LoVo (cell line): ENCODE measurements at regions not wholly inside any gene's neighbourhood (a gene's known extent, or its start where the extent isn't known, plus 50 kb on each side); places are given as distances from the start of the nearest gene placed in this dataset.

ENCODE experiments used
- DNase-seq: peaks from one replicate; pipeline ENCODE4 v3.0.0-alpha.2; 2016; ENCODE audit warnings: low spot score

DNA sequence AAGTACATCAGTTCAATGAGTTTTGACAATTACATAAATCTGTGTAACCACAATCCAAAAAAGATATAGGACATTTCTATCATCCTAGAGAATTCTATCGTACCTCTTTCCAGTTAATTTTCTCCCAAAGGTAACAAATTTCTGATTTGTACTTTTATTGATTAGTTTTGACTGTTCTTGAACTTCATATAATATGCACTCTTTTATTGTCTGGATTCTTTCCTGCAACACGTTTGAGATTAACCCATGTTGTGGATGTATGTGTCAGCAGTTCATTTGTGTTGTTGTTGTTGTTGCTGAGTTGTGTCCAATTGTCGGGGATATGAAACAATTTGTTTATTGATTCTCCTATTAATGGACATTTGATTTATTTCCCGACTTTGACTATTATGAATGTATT lies 145.9 kb upstream of the WDR11 start:
- DNase-seq = no peak

GRCh38 chr10:120710076-120710475 lies 141.1 kb upstream of the WDR11 start:
- no peak for DNase-seq

- DNase-seq = no peak
Observed at GRCh38 chr10:120711860-120712259, 139.3 kb upstream of the WDR11 start.

GRCh38 chr10:120713573-120714205 lies 137.5 kb upstream of the WDR11 start:
- no peak for DNase-seq

DNA sequence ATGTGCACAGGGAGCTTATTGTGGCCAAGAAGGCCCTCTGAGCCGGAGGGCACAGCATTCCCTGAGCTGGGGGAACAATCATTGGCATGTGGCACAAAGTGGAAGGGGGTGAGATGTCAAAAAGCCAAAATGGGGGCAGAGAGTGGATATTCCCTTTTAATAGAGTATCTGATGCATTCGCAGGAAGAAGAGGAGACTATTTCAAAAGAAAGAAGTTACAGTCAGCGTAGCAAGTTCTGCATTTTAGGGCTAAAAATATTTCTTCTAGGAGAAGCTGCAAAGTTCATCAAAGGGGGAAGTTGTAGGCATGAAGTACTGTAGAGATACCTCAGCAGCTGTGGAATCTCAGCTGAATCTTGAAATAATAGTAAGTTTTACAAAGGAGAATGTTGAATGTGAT lies 136.0 kb upstream of the WDR11 start:
- DNase-seq = no peak

GRCh38 chr10:120719333-120719732 lies 131.8 kb upstream of the WDR11 start:
- no peak for DNase-seq

DNA sequence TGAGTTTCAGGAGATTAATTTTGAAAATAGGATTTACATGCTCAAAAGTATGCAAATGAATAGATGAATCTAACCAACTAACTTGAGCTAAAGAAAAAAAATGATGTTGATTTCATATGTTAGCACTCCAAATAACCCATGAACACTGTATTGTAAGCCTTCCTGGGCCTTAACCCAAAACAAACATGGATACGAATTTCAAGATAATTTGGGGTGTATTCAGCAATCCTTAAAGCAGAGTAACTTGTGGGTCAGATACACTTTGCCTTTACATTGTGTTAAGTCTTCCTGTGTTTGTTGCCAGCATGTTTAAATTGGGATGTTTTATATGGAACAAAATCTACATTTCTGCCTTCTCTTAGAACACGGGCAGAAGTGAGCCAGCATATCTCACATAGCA lies 124.2 kb upstream of the WDR11 start:
- DNase-seq = no peak

DNA sequence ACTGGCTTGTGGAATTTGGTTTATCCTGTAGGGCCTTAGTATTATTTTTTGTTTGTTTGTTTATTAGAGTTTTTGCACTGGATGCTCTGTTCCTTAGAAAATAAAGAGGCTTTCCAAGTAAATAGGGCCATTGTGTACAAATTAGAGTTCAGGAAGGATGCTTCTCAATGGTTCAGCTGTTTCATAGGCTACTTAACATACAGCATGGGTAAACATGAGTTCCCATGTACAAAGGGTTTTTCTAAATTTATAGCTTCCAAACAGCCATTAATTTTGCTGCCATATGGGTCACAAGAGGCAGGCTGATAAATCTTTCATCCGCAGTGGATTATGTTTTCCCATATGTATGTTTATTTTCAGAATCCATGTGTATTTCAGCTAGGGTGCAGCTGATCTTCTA lies 121.6 kb upstream of the WDR11 start:
- no peak for DNase-seq

DNA sequence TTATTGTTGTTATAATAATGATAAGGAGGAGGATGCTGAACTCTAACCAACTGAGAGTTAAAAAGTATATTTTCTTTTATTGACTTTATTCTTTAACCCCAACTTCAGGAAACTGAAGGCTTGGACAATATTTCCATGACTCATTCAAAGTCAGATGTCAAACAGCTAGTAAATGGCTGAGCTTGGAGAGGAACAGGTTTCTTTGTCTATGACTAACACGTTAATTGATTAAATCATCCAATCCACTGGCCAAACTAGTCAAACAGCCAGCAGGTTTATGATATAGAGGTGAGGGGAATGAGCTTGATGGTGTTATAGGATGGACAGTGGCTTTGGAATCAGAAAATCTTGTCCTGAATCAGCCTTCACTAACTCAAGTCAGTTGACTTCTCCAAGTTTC lies 119.1 kb upstream of the WDR11 start:
- peak; percentile 2 for DNase-seq

DNA sequence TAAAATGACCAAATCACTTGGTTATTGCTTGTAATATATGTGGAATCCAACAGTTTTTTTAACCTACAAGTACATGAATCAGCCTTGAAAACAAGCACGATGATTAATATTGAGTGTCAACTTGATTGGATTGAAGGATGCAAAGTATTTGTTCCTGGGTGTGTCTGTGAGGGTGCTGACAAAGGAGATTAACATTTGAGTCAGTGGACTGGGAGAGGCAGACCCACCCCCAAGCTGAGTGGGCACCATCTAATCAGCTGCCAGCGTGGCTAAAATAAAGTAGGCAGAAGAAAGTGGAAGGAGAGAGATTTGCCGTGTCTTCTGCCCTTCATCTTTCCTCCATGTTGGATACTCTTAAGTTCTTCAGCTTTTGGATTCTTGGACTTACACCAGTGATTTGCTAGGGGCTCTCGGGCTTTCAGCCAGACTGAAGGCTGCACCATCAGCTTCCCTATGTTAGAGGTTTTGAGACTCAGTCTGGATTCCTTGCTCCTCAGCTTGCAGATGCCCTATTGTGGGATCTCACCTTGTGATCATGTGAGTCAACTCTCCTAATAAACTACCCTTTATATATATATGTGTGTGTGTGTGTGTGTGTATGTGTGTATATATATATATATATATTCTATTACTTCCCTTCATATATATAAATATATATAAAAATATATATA lies 118.4 kb upstream of the WDR11 start:
- DNase-seq = no peak

GRCh38 chr10:120734483-120735078 lies 116.6 kb upstream of the WDR11 start:
- DNase-seq = no peak

DNA sequence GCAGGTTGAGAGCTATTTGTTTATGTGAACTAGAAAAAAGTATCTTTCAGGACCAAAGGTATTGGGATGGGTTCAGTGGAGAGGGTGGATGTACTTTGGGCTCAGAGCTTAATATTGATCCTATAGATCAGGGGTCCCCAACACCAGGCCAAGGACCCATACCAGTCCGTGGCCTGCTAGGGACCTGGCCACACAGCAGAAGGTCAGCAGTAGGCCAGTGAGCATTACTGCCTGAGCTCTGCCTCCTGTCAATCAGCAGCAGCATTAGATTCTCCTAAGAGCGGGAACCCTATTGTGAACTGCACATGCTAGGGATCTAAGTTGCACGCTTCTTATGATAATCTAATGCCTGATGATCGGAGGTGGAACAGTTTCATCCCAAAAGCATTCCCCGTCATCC lies 115.8 kb upstream of the WDR11 start:
- no peak for DNase-seq

- DNase-seq = peak; percentile 39
Observed at GRCh38 chr10:120735773-120736371, 115.3 kb upstream of the WDR11 start.

DNA sequence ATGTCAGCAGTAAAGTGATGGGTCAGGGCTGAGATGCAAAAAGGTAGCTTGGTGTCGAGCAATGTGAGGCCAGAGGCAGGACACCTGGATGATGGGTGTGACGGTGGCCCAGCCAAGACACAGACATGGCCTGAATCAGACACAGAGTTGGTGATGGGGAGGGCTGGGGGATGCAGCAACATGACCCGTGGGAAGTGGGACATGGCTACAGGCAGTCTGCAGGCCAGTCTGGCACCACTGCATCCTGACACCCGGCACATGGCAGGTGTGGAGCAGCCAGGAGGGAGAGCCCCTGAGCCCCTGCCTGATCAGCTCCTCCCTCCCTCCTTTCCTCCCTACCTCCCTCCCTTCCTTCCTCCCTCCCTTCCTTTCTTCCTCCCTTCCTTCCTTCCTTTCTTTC lies 114.8 kb upstream of the WDR11 start:
- DNase-seq = no peak

DNA sequence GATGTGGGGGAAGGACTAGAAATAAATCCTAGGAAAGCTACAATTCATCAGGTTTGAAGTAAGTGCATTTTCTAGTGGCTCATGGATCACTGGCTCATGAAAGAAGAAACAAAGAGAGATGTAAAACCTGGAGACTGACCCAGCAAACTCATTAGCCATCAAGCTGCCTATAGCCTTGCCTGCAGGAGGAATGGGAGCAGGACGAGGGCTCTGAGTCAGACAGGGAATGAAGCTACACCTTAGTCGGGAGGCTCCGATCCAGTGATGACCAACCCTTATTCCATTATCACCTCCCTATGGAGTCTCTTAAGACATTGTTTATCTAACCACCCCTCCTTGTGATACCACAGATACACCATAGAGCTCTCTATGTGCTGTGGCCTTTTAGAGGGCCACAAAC lies 112.5 kb upstream of the WDR11 start:
- DNase-seq = no peak

DNA sequence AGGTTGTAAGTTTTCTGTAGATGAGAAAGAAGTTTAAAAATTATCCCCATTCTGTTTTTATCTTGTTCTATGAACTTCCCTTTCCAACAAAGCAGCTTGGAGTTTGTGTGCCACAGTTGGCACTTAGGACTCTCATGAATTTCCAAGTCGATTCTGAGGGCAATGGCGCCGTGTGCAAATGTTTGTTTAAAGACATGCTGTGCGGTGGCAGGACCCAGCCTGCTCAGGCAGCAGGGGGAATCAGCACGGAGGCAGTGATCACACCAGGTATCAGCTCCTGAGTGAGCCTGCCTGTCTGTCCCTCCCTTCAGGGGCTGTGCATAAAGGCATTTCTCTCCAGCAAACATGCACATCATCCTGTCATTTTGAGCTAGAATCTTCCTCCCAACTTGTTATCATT lies 109.8 kb upstream of the WDR11 start:
- no peak for DNase-seq

DNA sequence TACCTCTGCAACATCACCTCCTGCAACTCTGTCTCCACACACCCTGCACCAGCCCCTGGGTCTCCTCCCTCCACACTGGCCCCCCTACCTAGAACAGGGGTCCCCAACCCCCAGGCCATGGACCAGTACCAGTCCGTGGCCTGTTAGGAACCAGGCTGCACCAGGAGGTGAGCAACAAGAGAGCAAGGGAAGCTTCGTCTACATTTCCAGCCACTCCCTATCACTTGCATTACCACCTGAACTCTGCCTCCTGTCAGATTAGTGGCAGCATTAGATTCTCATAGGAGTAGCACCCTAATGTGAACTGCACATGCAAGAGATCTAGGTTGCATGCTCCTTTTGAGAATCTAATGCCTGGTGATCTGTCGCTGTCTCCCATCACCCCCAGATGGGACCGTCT lies 108.8 kb upstream of the WDR11 start:
- no peak for DNase-seq

DNA sequence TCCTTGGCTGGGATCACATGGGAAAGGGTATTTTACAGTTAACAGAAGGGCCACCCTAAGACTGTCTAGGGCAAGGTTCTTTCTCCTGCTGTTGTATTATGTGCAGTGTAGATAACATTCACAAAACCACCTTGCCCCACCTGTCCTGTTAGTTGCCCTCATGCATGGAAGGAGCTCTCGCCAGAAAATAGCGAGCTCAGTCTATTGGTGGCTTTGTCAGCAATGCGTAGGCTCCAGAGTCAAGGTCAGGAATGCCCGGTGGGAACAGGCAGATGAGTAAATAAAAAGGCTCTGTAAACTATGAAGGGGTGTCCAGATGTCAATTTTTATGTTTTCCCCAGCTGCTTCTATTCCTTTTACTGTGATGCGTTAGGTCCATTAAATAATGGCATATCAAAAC lies 107.1 kb upstream of the WDR11 start:
- no peak for DNase-seq

DNA sequence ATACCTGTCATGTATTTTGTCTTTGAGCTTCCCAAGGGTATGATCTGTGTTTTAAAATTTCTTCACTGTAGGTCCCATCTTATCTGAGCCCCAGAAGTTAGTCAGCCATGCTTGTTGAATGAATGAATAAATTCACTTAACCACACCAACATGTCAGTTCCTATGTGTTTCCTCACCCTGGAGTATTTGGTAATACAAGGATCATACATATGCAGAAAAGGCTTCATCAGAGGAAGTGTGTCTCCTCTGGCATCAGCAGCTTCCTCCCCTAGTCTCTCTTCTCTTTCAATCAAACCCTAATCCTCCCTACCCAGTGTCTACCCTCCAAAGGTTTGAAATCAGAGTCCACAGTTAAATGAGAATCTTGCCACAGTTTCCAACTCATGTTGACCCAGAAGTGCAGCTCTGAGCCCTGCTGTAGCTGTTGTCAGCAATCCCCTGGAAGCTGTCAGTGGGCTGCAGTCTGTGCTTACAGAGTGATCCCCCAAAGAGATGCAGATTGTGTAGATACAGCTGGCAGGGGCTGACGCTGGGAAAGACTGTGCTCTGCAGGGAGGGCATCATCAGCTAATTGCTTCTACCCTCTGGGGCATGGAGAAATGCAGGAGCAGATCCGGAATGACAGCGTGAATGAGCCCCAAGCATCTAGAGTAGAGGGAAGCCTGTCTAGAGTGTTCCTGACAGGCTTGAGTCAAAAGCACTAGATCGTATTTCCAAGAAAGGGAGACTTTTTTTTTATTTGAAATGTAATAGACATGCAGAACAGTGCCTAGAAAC lies 105.0 kb upstream of the WDR11 start:
- DNase-seq = no peak

GRCh38 chr10:120748519-120748918 lies 102.6 kb upstream of the WDR11 start:
- no peak for DNase-seq

DNA sequence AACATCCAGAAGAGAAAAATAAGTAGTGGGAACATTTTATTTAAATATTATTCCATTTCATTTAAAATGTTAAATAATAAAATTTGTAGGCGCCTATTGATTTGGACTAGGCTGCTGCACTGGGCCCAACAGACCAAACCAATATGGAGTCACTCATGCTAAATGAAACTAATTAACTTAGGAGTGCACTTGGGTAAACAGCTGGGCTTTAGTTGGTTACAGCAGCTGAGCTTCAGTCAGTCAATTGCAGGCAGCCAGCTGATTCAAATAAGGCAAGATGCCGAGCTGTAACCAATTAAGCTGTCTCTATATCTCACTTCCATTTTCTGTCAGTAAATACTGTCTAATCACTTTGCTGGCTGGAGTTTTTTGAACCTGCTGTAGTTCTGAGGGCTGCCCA lies 102.1 kb upstream of the WDR11 start:
- no peak for DNase-seq

DNA sequence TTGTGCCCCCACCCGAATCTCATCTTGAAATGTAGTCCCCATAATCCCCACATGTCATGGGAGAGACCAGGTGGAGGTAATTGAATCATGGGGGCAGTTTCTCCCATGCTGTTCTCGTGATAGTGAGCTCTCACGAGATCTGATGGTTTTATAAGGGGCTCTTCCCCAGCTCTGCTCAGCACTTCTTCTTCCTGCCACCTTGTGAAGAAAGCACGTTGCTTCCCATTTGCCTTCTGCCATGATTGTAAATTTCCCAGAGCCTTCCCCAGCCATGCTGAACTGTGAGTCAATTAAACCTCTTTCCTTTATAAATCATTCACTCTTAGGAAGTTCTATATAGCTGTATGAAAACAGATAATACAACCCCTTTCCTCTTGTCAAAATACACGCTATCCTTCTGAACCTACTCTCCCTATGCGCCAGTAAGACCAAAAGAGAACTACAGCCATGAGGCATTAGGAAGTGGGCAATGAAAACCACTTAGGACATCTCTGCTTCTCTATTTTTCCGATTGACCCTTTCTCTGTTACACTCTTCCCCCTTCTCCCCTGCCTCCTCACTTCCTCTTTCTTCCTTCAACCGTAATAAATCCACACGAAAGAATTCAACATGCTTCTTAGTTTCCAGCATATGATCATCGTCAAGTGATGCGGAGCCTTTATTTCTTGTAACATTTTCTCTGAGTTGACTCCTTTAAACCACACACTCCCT lies 101.2 kb upstream of the WDR11 start:
- no peak for DNase-seq
